Esophagus muscularis mucosa (tissue), 4 donors: ENCODE measurements at regions not wholly inside any gene's neighbourhood (a gene's known extent, or its start where the extent isn't known, plus 50 kb on each side); places are given as distances from the start of the nearest gene placed in this dataset.

Experiments
- DNase-seq: peaks from one replicate; pipeline ENCODE4 v3.0.0-alpha.2; 2017; ENCODE audit errors: extremely low spot score
- H3K27ac ChIP-seq, 4 donors: fragments of 200-600 bp; sonication (generic); replicated peaks in 1 of 4; 1 replicate in 3 of 4; 2 replicates in 1 of 4; pipeline ENCODE4 v1.5.1; 2016 to 2019; ENCODE audit warnings: mild to moderate bottlenecking in 1 of 4
- H3K27me3 ChIP-seq, 4 donors: fragments of 200-600 bp; sonication (generic); one replicate each; pipeline versions ENCODE4 v1.5.1 to v1.6.0; 2016 to 2019
- H3K36me3 ChIP-seq, 4 donors: fragments of 200-600 bp; sonication (generic); one replicate each; pipeline ENCODE4 v1.5.1; 2016 to 2019
- H3K4me1 ChIP-seq, 4 donors: fragments of 200-600 bp; sonication (generic); one replicate each; pipeline ENCODE4 v1.5.1; 2016 to 2019
- H3K4me3 ChIP-seq, 4 donors: fragments of 200-600 bp; sonication (generic); 1 replicate in 2 of 4; 2 replicates in 2 of 4; pipeline ENCODE4 v1.5.1; 2016 to 2019; ENCODE audit warnings: mild to moderate bottlenecking in 4 of 4, moderate library complexity in 1 of 4
- H3K9me3 ChIP-seq, 4 donors: fragments of 200-600 bp; sonication (generic); 1 replicate in 3 of 4; 2 replicates in 1 of 4; pipeline ENCODE4 v1.5.1; 2016 to 2019
- CTCF ChIP-seq, 3 experiments: fragments of 200-600 bp in 2 of 3; fragments of 450-650 bp in 1 of 3; sonication (generic) in 2 of 3; IDR thresholded peaks; one replicate each; pipeline ENCODE4 v1.5.1; 2017 to 2019; ENCODE audit warnings: antibody characterized with exemption in 3 of 3, mild to moderate bottlenecking in 2 of 3, moderate library complexity in 1 of 3
- EP300 ChIP-seq: sonication (generic); formaldehyde crosslinking; IDR thresholded peaks from one replicate; pipeline ENCODE4 v1.6.1; 2017; ENCODE audit warnings: antibody characterized with exemption
- POLR2A ChIP-seq: fragments of 450-650 bp; IDR thresholded peaks from one replicate; pipeline ENCODE4 v1.6.1; 2017; ENCODE audit warnings: antibody characterized with exemption, moderate library complexity, mild to moderate bottlenecking, low read depth
- POLR2AphosphoS5 ChIP-seq, 2 donors: sonication (generic); formaldehyde crosslinking; IDR thresholded peaks; one replicate each; pipeline ENCODE4 v1.6.1; 2017; ENCODE audit warnings: antibody characterized with exemption in 2 of 2
- WGBS: methylation state at CpG from one replicate; pipeline ENCODE4 v1.1.5; 2018; 5-methylcytosine and 5-hydroxymethylcytosine counted together
- intact Hi-C: fragments of 100-400 bp; cut with DNase I; formaldehyde crosslinking; loops from one replicate; pipeline ENCODE4 v1.15.1; 2023

GRCh38 chr2:144796936-144797335, 277.0 kb upstream of the ZEB2 start:
- Histone ChIP-seq H3K27ac (no peak overlapping the region), H3K4me3 (no peak overlapping the region), H3K9me3 (no peaks in the 10 kb centered on the region), H3K27me3 (no peaks in the 10 kb centered on the region), H3K4me1 (peaks cover 0 to 6% (median 4%) of the 10 kb centered on the region in 4 donors), H3K36me3 (no peaks in the 10 kb centered on the region)
- no peak for TF ChIP-seq POLR2A
- no peak for TF ChIP-seq EP300
- no peak for TF ChIP-seq CTCF (IDR thresholded peaks at IDR 0.05)
- no peak for TF ChIP-seq POLR2AphosphoS5 (IDR thresholded peaks at IDR 0.05)
- WGBS, result 83% methylated on average over 3 of the region's 3 CpGs
- intact Hi-C loops, result no loop called here
- no peak for DNase-seq

GRCh38 chr2:144796164-144796563, 276.2 kb upstream of the ZEB2 start:
- DNase-seq, result no peak
- Histone ChIP-seq H3K4me3 (no peak overlapping the region), H3K4me1 (peaks cover 0 to 6% (median 4%) of the 10 kb centered on the region in 4 donors), H3K36me3 (no peaks in the 10 kb centered on the region), H3K27me3 (no peaks in the 10 kb centered on the region), H3K9me3 (no peaks in the 10 kb centered on the region), H3K27ac (no peak overlapping the region)
- no peak for TF ChIP-seq EP300
- no peak for TF ChIP-seq POLR2AphosphoS5 (IDR thresholded peaks at IDR 0.05)
- TF ChIP-seq POLR2A, result no peak
- TF ChIP-seq CTCF (IDR thresholded peaks at IDR 0.05), result no peak
- 61% methylated on average over 2 of the region's 2 CpGs for WGBS
- intact Hi-C loops, result no loop called here

DNA sequence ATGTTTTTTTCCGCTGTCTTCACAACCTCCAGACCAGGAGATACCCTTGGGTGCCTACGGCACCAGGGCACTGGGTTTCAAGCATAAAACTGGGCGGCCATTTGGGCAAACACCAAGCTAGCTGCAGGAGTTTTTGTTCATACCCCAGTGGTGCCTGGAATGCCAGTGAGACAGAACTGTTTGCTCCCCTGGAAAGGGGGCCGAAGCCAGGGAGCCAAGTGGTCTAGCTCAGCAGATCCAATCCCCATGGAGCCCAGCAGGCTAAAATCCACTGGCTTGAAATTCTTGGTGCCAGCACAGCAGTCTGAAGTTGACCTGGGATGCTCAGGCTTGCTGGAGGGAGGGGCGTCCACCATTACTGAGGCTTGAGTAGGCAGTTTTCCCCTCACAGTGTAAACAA, 265.3 kb upstream of the ZEB2 start:
- Histone ChIP-seq H3K4me1 (no peaks in the 10 kb centered on the region), H3K36me3 (no peaks in the 10 kb centered on the region), H3K4me3 (no peak overlapping the region), H3K27me3 (no peaks in the 10 kb centered on the region), H3K9me3 (peaks cover 0 to 11% (median 2%) of the 10 kb centered on the region in 4 donors), H3K27ac (no peak overlapping the region)
- no peak for TF ChIP-seq EP300
- DNase-seq, result no peak
- WGBS, result 96% methylated on average over 4 of the region's 5 CpGs
- intact Hi-C loops, result no loop called here

DNA sequence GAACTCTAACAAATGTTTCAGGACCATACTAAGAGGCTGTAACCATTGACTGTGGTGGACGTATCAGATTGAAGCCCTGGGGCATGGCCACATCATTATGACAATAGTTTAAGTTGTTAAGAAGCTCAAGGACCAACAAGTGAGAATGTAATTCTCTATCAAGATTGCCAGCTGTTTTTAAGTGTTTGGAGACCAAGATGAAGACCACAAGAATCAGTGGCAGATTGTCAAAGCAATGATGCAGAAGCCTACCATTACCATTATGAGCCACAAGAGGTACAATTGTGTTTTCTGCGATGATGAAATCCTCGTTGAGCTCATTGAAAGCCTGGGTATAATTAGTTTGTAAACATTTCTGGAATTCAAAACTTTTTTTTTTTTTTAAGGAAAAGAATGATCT, 261.1 kb upstream of the ZEB2 start:
- no peak for TF ChIP-seq EP300
- no peak for TF ChIP-seq POLR2A
- no peak for TF ChIP-seq POLR2AphosphoS5 (IDR thresholded peaks at IDR 0.05)
- TF ChIP-seq CTCF (IDR thresholded peaks at IDR 0.05), result no peak
- no peak overlapping the region for H3K4me3 ChIP-seq
- no peak for DNase-seq
- intact Hi-C loops, result no loop called here
- H3K9me3 ChIP-seq, result no peaks in the 10 kb centered on the region
- no peak overlapping the region for H3K27ac ChIP-seq
- H3K27me3 ChIP-seq, result no peaks in the 10 kb centered on the region
- WGBS, result 91% methylated on average over 3 of the region's 3 CpGs
- no peaks in the 10 kb centered on the region for H3K4me1 ChIP-seq
- no peaks in the 10 kb centered on the region for H3K36me3 ChIP-seq

DNA sequence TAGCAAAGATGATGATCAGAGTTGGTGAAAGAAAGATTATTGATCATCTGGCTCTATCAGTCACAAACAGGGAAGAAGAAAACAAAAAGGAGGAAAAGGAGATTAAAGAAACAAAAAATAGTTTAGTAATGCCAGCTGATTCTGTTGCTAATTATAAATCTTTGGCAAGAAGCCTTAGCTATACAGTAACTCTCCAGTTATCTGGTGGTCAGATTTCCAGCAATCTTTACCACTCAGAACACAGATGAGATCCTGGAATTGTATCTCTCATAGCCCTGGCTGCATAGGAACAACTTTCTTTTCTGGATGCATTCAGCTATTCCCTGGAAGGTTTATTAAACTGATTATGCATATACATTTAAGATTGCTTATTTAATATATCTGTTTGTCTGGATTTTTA, 256.8 kb upstream of the ZEB2 start:
- DNase-seq, result no peak
- intact Hi-C loops, result no loop called here
- Histone ChIP-seq H3K4me3 (no peak overlapping the region), H3K27me3 (no peaks in the 10 kb centered on the region), H3K27ac (no peak overlapping the region), H3K36me3 (no peaks in the 10 kb centered on the region), H3K9me3 (no peaks in the 10 kb centered on the region), H3K4me1 (no peaks in the 10 kb centered on the region)
- TF ChIP-seq POLR2A, result no peak
- no peak for TF ChIP-seq CTCF (IDR thresholded peaks at IDR 0.05)
- TF ChIP-seq POLR2AphosphoS5 (IDR thresholded peaks at IDR 0.05), result no peak
- TF ChIP-seq EP300, result no peak
